DND-41 (cell line): ENCODE measurements at regions not wholly inside any gene's neighbourhood (a gene's known extent, or its start where the extent isn't known, plus 50 kb on each side); places are given as distances from the start of the nearest gene placed in this dataset.

Source experiments
- ATAC-seq: fragments of 200-7000 bp; cut with Tn5 transposase; 3 replicates; pipeline ENCODE4 v1.9.1; 2021; ENCODE audit warnings: low read depth; ENCODE audit not compliant: insufficient read depth
- DNase-seq: peaks from one replicate; pipeline ENCODE4 v3.0.0-alpha.2; 2020
- H2AFZ ChIP-seq: 2 replicates; pipeline ENCODE4 v1.6.0; 2012; ENCODE audit warnings: low read depth, low read length
- H3K27ac ChIP-seq: 2 replicates; pipeline ENCODE4 v1.5.1; 2012; ENCODE audit warnings: low read length, inconsistent platforms
- H3K27me3 ChIP-seq: fragments of 200-600 bp; sonication (generic); 2 replicates; pipeline ENCODE4 v1.6.0; 2012; ENCODE audit warnings: low read length, mild to moderate bottlenecking, inconsistent platforms; ENCODE audit not compliant: insufficient read depth, poor library complexity
- H3K36me3 ChIP-seq: 2 replicates; pipeline ENCODE4 v1.5.1; 2012; ENCODE audit warnings: low read length, inconsistent platforms; ENCODE audit not compliant: insufficient read depth
- H3K4me1 ChIP-seq: 2 replicates; pipeline ENCODE4 v1.5.1; 2012; ENCODE audit warnings: mild to moderate bottlenecking, low read length; ENCODE audit not compliant: insufficient read depth
- H3K4me2 ChIP-seq: 2 replicates; pipeline ENCODE4 v1.6.0; 2012; ENCODE audit warnings: mild to moderate bottlenecking, moderate library complexity, low read length, inconsistent platforms; ENCODE audit not compliant: insufficient read depth
- H3K4me3 ChIP-seq, 2 experiments: fragments of 200-600 bp in 1 of 2; shearing (Covaris generic) in 1 of 2; 2 replicates each; pipeline ENCODE4 v1.5.1; 2012 to 2016; ENCODE audit warnings: inconsistent platforms in 2 of 2, low read length in 2 of 2, mild to moderate bottlenecking in 2 of 2, low read depth in 1 of 2, moderate library complexity in 1 of 2
- H3K79me2 ChIP-seq: 2 replicates; pipeline ENCODE4 v1.6.0; 2012; ENCODE audit warnings: low read length, inconsistent platforms; ENCODE audit not compliant: insufficient read depth
- H3K9ac ChIP-seq: 2 replicates; pipeline ENCODE4 v1.6.0; 2012; ENCODE audit warnings: low read depth, mild to moderate bottlenecking, inconsistent platforms, low read length, moderate library complexity
- H3K9me3 ChIP-seq: 2 replicates; pipeline ENCODE4 v1.5.1; 2012; ENCODE audit warnings: low read length, moderate library complexity, mild to moderate bottlenecking, inconsistent platforms; ENCODE audit not compliant: insufficient read depth, severe bottlenecking
- H4K20me1 ChIP-seq: 2 replicates; pipeline ENCODE4 v1.6.0; 2012; ENCODE audit warnings: low read length; ENCODE audit not compliant: insufficient read depth
- CTCF ChIP-seq: IDR thresholded peaks from 2 replicates; pipeline ENCODE4 v1.5.1; 2012; ENCODE audit warnings: borderline replicate concordance, low read length, moderate library complexity, mild to moderate bottlenecking; ENCODE audit not compliant: poor library complexity, severe bottlenecking; ENCODE audit errors: extremely low read depth
- EZH2 ChIP-seq: IDR thresholded peaks from 3 replicates; pipeline ENCODE4 v1.6.1; 2012; ENCODE audit warnings: borderline replicate concordance, low read depth, mild to moderate bottlenecking, moderate library complexity, low read length, inconsistent platforms; ENCODE audit not compliant: severe bottlenecking

- no peak for ATAC-seq
- Histone ChIP-seq H2AFZ (no peak overlapping the region), H3K27ac (no peak overlapping the region), H3K4me1 (no peaks in the 10 kb centered on the region), H4K20me1 (no peaks in the 10 kb centered on the region), H3K36me3 (no peaks in the 10 kb centered on the region), H3K9ac (no peak overlapping the region), H3K79me2 (no peaks in the 10 kb centered on the region), H3K4me2 (no peak overlapping the region), H3K27me3 (no peaks in the 10 kb centered on the region), H3K4me3 (no peak overlapping the region), H3K9me3 (no peaks in the 10 kb centered on the region)
- DNase-seq = no peak
- TF ChIP-seq CTCF = no peak
- TF ChIP-seq EZH2 = no peak
Measured at GRCh38 chr9:119597499-119597898, 228.3 kb upstream of the BRINP1 start.

- no peak overlapping the region for H3K4me3 ChIP-seq
- ATAC-seq = no peak
Measured at GRCh38 chr9:119596703-119597102, 227.5 kb upstream of the BRINP1 start.

DNA sequence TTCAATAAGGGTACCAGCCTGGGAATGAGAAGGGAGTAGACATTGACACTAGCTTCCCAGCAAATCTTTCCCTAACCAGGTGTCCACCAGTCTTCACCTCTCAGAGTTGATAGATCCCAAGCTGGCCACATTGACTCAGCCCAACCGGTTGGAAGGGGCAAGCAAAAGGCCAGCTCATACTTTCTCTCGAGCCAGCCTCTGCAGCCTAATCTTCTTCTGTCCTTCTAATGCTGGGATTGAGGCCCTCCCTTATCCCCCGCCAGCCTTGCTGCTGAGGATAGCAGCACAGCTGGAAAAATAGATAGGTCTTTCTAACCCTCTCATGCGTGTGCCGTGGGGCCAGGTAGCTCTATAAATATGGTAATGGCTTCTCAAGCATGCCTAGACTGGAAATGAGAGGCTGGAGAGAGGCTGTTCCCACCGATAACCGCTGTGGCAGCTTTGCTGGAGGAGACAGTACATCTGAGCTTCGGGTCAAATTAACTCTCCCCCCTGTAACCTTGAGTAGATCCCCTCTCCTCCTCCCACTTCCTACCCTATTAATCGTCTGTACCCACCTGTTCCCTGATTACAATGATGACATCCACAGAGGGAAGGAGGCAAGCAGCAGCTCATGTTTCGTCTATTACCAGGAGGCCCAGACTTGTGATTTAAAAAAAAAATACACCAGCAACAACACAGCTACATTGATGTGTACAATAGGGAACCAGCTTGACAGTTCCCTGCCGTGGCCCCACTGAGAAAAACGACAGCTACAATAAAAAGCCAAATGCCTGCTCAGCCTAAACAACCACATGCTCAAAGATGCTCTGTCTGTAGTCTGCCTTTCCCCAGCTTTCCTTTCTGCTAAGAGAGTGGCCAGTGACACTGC is 219.9 kb upstream of the BRINP1 start:
- no peaks in the 10 kb centered on the region for H3K4me1 ChIP-seq
- H3K79me2 ChIP-seq = no peaks in the 10 kb centered on the region
- H4K20me1 ChIP-seq = no peaks in the 10 kb centered on the region
- no peaks in the 10 kb centered on the region for H3K9me3 ChIP-seq
- ATAC-seq (no peak), DNase-seq (no peak)
- no peak for TF ChIP-seq CTCF
- TF ChIP-seq EZH2 = no peak
- no peaks in the 10 kb centered on the region for H3K36me3 ChIP-seq
- no peak overlapping the region for H2AFZ ChIP-seq
- no peaks in the 10 kb centered on the region for H3K27me3 ChIP-seq
- H3K4me2 ChIP-seq = no peak overlapping the region
- H3K27ac ChIP-seq = no peak overlapping the region
- H3K4me3 ChIP-seq = no peak overlapping the region
- no peak overlapping the region for H3K9ac ChIP-seq

More at GRCh38 chr9:119596703-119597102, 227.5 kb upstream of the BRINP1 start:
- no peak overlapping the region for H3K27ac ChIP-seq
- no peak overlapping the region for H2AFZ ChIP-seq
- DNase-seq = no peak
- no peak overlapping the region for H3K4me2 ChIP-seq
- H3K9me3 ChIP-seq = no peaks in the 10 kb centered on the region
- no peaks in the 10 kb centered on the region for H3K79me2 ChIP-seq
- TF ChIP-seq CTCF (no peak), EZH2 (no peak)
- no peak overlapping the region for H3K9ac ChIP-seq
- no peaks in the 10 kb centered on the region for H3K27me3 ChIP-seq
- no peaks in the 10 kb centered on the region for H4K20me1 ChIP-seq
- H3K36me3 ChIP-seq = no peaks in the 10 kb centered on the region
- no peaks in the 10 kb centered on the region for H3K4me1 ChIP-seq
